ENCODE measurements at regions not wholly inside any gene's neighbourhood (a gene's known extent, or its start where the extent isn't known, plus 50 kb on each side); places are given as distances from the start of the nearest gene placed in this dataset.
"Not testable (repeated sequence)": the region's sequence is repeated elsewhere in the genome, so short reads cannot be mapped to it uniquely, and the experiment has no call there.

- DNase-seq (ENCODE audit: low read depth, low spot score): no peak
These were observed 90.5 kb upstream of the EGFL6 start for GRCh38 chrX:13478740-13479451.

GRCh38 chrX:13476384-13476783, 93.0 kb upstream of the EGFL6 start:
- DNase-seq (ENCODE audit: low read depth, low spot score): no peak

GRCh38 chrX:13474164-13474516, 95.3 kb upstream of the EGFL6 start:
- DNase-seq (ENCODE audit: low read depth, low spot score): no peak

GRCh38 chrX:13473442-13474163, 95.8 kb upstream of the EGFL6 start:
- peak; percentile 16 for DNase-seq (ENCODE audit: low read depth, low spot score)

- no peak for DNase-seq (ENCODE audit: low read depth, low spot score)
These were observed 96.4 kb upstream of the EGFL6 start for GRCh38 chrX:13472975-13473374.

- no peak for DNase-seq (ENCODE audit: low read depth, low spot score)
These were observed 98.1 kb upstream of the EGFL6 start for GRCh38 chrX:13471269-13471668.

GRCh38 chrX:13470685-13470977, 98.8 kb upstream of the EGFL6 start:
- DNase-seq (ENCODE audit: low read depth, low spot score): no peak

GRCh38 chrX:13469963-13470684, 99.3 kb upstream of the EGFL6 start:
- peak; percentile 14 for DNase-seq (ENCODE audit: low read depth, low spot score)

GRCh38 chrX:13468096-13468495, 101.3 kb upstream of the EGFL6 start:
- no peak for DNase-seq (ENCODE audit: low read depth, low spot score)

- DNase-seq (ENCODE audit: low read depth, low spot score): no peak
These were observed 102.2 kb upstream of the EGFL6 start for GRCh38 chrX:13467243-13467642.

- peak; percentile 19 for DNase-seq (ENCODE audit: low read depth, low spot score)
These were observed 104.7 kb upstream of the EGFL6 start for GRCh38 chrX:13464599-13465275.

GRCh38 chrX:13463608-13464007, 105.8 kb upstream of the EGFL6 start:
- DNase-seq (ENCODE audit: low read depth, low spot score): peak; percentile 7

- DNase-seq (ENCODE audit: low read depth, low spot score): no peak
These were observed 117.1 kb upstream of the EGFL6 start for GRCh38 chrX:13452283-13452682.

GRCh38 chrX:13449441-13449840, 120.0 kb upstream of the EGFL6 start:
- no peak for DNase-seq (ENCODE audit: low read depth, low spot score)

GRCh38 chrX:13448941-13449340, 120.5 kb upstream of the EGFL6 start:
- no peak for DNase-seq (ENCODE audit: low read depth, low spot score)

GRCh38 chrX:13441608-13442007, 121.8 kb upstream of the ATXN3L start:
- not testable (repeated sequence) for DNase-seq (ENCODE audit: low read depth, low spot score)

GRCh38 chrX:13440176-13440575, 120.3 kb upstream of the ATXN3L start:
- DNase-seq (ENCODE audit: low read depth, low spot score): no peak

GRCh38 chrX:13433298-13433605, 113.4 kb upstream of the ATXN3L start:
- DNase-seq (ENCODE audit: low read depth, low spot score): peak; percentile 61

- peak; percentile 84 for DNase-seq (ENCODE audit: low read depth, low spot score)
These were observed 112.8 kb upstream of the ATXN3L start for GRCh38 chrX:13432414-13433297.

GRCh38 chrX:13430136-13430827, 110.4 kb upstream of the ATXN3L start:
- no peak for DNase-seq (ENCODE audit: low read depth, low spot score)

Data from astrocyte of the hippocampus (primary cell).